Activated naive CD4-positive, alpha-beta T cell treated with anti-CD3 and anti-CD28 coated beads, Interleukin-2, amount 50 U/mL, for 72 hours (primary cell): ENCODE measurements at regions not wholly inside any gene's neighbourhood (a gene's known extent, or its start where the extent isn't known, plus 50 kb on each side); places are given as distances from the start of the nearest gene placed in this dataset.
"Not testable (repeated sequence)": the region's sequence is repeated elsewhere in the genome, so short reads cannot be mapped to it uniquely, and the experiment has no call there.

Experiments used
- ATAC-seq, 2 donors: fragments of 150-1000 bp; cut with Tn5 transposase; 2 replicates each; pipeline ENCODE4 v1.10.0; 2021; ENCODE audit warnings: mild to moderate bottlenecking in 2 of 2, moderate library complexity in 2 of 2
- DNase-seq, 2 donors: peaks; one replicate each; pipeline ENCODE4 v3.0.0; 2021 to 2022; ENCODE audit warnings: low spot score in 2 of 2
- H3K27ac Mint-ChIP-seq, 2 donors: one replicate each; pipeline ENCODE4 v1.8.0; 2022; ENCODE audit warnings: mild to moderate bottlenecking in 2 of 2, mixed read lengths in 2 of 2
- H3K36me3 Mint-ChIP-seq, 2 donors: one replicate each; pipeline ENCODE4 v1.8.0; 2022; ENCODE audit warnings: mixed read lengths in 2 of 2
- H3K9me3 Mint-ChIP-seq, 2 donors: one replicate each; pipeline ENCODE4 v1.8.0; 2022; ENCODE audit warnings: mixed read lengths in 2 of 2

- Mint-ChIP-seq H3K9me3 (peaks cover 0 to 7% of the 10 kb centered on the region in 2 donors), H3K36me3 (no peaks in the 10 kb centered on the region), H3K27ac (no peak overlapping the region)
- ATAC-seq (no peak), DNase-seq (no peak)
Measured at GRCh38 chr2:14492920-14493503, 139.5 kb upstream of the LRATD1 start.

- Mint-ChIP-seq H3K36me3 (no peaks in the 10 kb centered on the region), H3K27ac (no peak overlapping the region), H3K9me3 (peaks cover 0 to 10% of the 10 kb centered on the region in 2 donors)
- DNase-seq (no peak), ATAC-seq (no peak)
Measured at GRCh38 chr2:14494759-14495158, 137.8 kb upstream of the LRATD1 start.

GRCh38 chr2:14501061-14501460, 131.5 kb upstream of the LRATD1 start:
- DNase-seq: no peak
- Mint-ChIP-seq H3K9me3 (peaks cover 0 to 11% of the 10 kb centered on the region in 2 donors), H3K36me3 (no peaks in the 10 kb centered on the region), H3K27ac (no peak overlapping the region)
- no peak for ATAC-seq

GRCh38 chr2:14506955-14507354, 125.6 kb upstream of the LRATD1 start:
- peaks cover 0 to 17% of the 10 kb centered on the region in 2 donors for H3K9me3 Mint-ChIP-seq
- H3K36me3 Mint-ChIP-seq, H3K27ac Mint-ChIP-seq: not testable (repeated sequence)

GRCh38 chr2:14511541-14511940, 121.0 kb upstream of the LRATD1 start:
- Mint-ChIP-seq H3K9me3 (peaks cover 0 to 16% of the 10 kb centered on the region in 2 donors), H3K36me3 (no peaks in the 10 kb centered on the region), H3K27ac (no peak overlapping the region)
- DNase-seq (no peak), ATAC-seq (no peak)

More at GRCh38 chr2:14506955-14507354, 125.6 kb upstream of the LRATD1 start:
- not testable (repeated sequence) for DNase-seq, ATAC-seq

- Mint-ChIP-seq H3K9me3 (peaks cover 0 to 12% of the 10 kb centered on the region in 2 donors), H3K27ac (peak overlapping the region in 1 of 2 donors; percentile 44), H3K36me3 (peaks cover 0 to 4% of the 10 kb centered on the region in 2 donors)
- DNase-seq: no peak
- ATAC-seq: no peak
Measured at GRCh38 chr2:14513903-14514302, 118.6 kb upstream of the LRATD1 start.

GRCh38 chr2:14516844-14517243, 115.7 kb upstream of the LRATD1 start:
- DNase-seq (no peak), ATAC-seq (no peak)

GRCh38 chr2:14517731-14518130, 114.8 kb upstream of the LRATD1 start:
- ATAC-seq: no peak
- H3K36me3 Mint-ChIP-seq: peaks cover 0 to 4% of the 10 kb centered on the region in 2 donors
- no peak for DNase-seq
- H3K27ac Mint-ChIP-seq: no peak overlapping the region
- peaks cover 0 to 18% of the 10 kb centered on the region in 2 donors for H3K9me3 Mint-ChIP-seq

More at GRCh38 chr2:14516844-14517243, 115.7 kb upstream of the LRATD1 start:
- peaks cover 0 to 4% of the 10 kb centered on the region in 2 donors for H3K36me3 Mint-ChIP-seq
- H3K27ac Mint-ChIP-seq: no peak overlapping the region
- H3K9me3 Mint-ChIP-seq: peaks cover 0 to 18% of the 10 kb centered on the region in 2 donors

GRCh38 chr2:14520385-14520945, 112.1 kb upstream of the LRATD1 start:
- ATAC-seq: no peak
- H3K9me3 Mint-ChIP-seq: peaks cover 14 to 20% of the 10 kb centered on the region in 2 donors
- H3K27ac Mint-ChIP-seq: no peak overlapping the region
- DNase-seq: no peak
- peaks cover 0 to 4% of the 10 kb centered on the region in 2 donors for H3K36me3 Mint-ChIP-seq

GRCh38 chr2:14524041-14524802, 108.3 kb upstream of the LRATD1 start:
- DNase-seq (no peak), ATAC-seq (no peak)
- Mint-ChIP-seq H3K9me3 (peaks cover 18 to 19% of the 10 kb centered on the region in 2 donors), H3K36me3 (no peaks in the 10 kb centered on the region), H3K27ac (no peak overlapping the region)

GRCh38 chr2:14524803-14525080, 107.8 kb upstream of the LRATD1 start:
- ATAC-seq (no peak), DNase-seq (no peak)
- no peak overlapping the region for H3K27ac Mint-ChIP-seq
- H3K36me3 Mint-ChIP-seq: no peaks in the 10 kb centered on the region
- peaks cover 15 to 19% of the 10 kb centered on the region in 2 donors for H3K9me3 Mint-ChIP-seq

GRCh38 chr2:14530506-14530905, 102.0 kb upstream of the LRATD1 start:
- H3K9me3 Mint-ChIP-seq: peaks cover 4 to 5% of the 10 kb centered on the region in 2 donors
- DNase-seq (no peak), ATAC-seq (no peak)
- no peaks in the 10 kb centered on the region for H3K36me3 Mint-ChIP-seq
- no peak overlapping the region for H3K27ac Mint-ChIP-seq

- ATAC-seq (no peak), DNase-seq (no peak)
- Mint-ChIP-seq H3K36me3 (no peaks in the 10 kb centered on the region), H3K9me3 (peaks cover 5% of the 10 kb centered on the region in 2 donors), H3K27ac (no peak overlapping the region)
Measured at GRCh38 chr2:14533131-14533757, 99.3 kb upstream of the LRATD1 start.

- Mint-ChIP-seq H3K9me3 (peaks cover 5% of the 10 kb centered on the region in 2 donors), H3K27ac (no peak overlapping the region), H3K36me3 (no peaks in the 10 kb centered on the region)
- ATAC-seq: no peak
- no peak for DNase-seq
Measured at GRCh38 chr2:14535156-14535555, 97.4 kb upstream of the LRATD1 start.

- Mint-ChIP-seq H3K36me3 (no peaks in the 10 kb centered on the region), H3K9me3 (peaks cover 5 to 8% of the 10 kb centered on the region in 2 donors), H3K27ac (no peak overlapping the region)
- ATAC-seq (no peak), DNase-seq (no peak)
Measured at GRCh38 chr2:14536976-14537375, 95.5 kb upstream of the LRATD1 start.

GRCh38 chr2:14540015-14540414, 92.5 kb upstream of the LRATD1 start:
- no peak for ATAC-seq
- H3K36me3 Mint-ChIP-seq: no peaks in the 10 kb centered on the region
- peaks cover 11 to 14% of the 10 kb centered on the region in 2 donors for H3K9me3 Mint-ChIP-seq
- DNase-seq: no peak
- no peak overlapping the region for H3K27ac Mint-ChIP-seq

- no peaks in the 10 kb centered on the region for H3K36me3 Mint-ChIP-seq
- no peak for DNase-seq
- no peak for ATAC-seq
- no peak overlapping the region for H3K27ac Mint-ChIP-seq
- peaks cover 6 to 9% of the 10 kb centered on the region in 2 donors for H3K9me3 Mint-ChIP-seq
Measured at GRCh38 chr2:14543284-14543683, 89.2 kb upstream of the LRATD1 start.
